ENCODE measurements at regions not wholly inside any gene's neighbourhood (a gene's known extent, or its start where the extent isn't known, plus 50 kb on each side); places are given as distances from the start of the nearest gene placed in this dataset.
"Not testable (repeated sequence)": the region's sequence is repeated elsewhere in the genome, so short reads cannot be mapped to it uniquely, and the experiment has no call there.

DNA sequence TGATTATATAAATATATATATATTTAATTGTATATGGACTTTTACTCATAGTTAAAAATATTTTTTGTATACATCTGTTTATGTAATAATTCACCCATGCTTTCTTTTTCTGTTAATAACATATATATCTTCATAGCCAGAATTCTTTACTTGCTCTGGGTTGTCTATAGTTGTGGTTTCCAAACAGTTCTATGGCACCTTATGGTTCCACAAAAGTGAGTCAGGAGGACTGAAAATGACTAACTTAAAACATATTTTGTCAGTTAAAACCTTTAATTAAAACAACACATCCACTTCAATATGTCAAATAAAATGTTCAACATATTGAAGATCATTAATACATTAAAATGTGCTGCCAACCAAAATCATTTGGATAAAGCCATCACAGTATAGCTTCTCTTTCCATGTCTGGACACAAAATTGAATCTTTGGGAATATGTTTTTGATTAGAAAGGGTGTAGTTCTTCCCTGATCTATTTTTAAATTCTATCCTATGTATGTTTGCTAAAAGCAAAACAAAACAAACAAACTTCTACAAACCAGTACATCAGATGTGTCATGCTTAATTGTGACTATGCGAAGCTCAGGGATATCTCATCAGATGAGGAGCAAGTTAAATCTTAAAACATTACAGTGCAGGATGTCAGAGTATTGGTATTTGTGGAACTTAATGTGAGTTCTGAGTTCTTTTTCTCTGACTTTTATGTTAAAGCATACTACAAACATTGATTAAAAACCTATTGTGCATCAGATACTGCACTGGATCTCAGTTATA is 1488.4 kb upstream of the TENM4 start:
- CTCF ChIA-PET, result no interaction called here
- no peaks in the 10 kb centered on the region for H3K9me3 ChIP-seq (ENCODE audit: control insufficient read depth, insufficient read depth, low read length)
- no peak for DNase-seq (ENCODE audit: low read depth, low spot score)
- H3K4me3 ChIP-seq (ENCODE audit: low read depth, low read length), result no peak overlapping the region
- H3K27ac ChIP-seq (ENCODE audit: low read depth, low read length), result no peak overlapping the region
- H3K27me3 ChIP-seq (ENCODE audit: control insufficient read depth, insufficient read depth, low read length), result no peaks in the 10 kb centered on the region
- TF ChIP-seq, protein P1, sequence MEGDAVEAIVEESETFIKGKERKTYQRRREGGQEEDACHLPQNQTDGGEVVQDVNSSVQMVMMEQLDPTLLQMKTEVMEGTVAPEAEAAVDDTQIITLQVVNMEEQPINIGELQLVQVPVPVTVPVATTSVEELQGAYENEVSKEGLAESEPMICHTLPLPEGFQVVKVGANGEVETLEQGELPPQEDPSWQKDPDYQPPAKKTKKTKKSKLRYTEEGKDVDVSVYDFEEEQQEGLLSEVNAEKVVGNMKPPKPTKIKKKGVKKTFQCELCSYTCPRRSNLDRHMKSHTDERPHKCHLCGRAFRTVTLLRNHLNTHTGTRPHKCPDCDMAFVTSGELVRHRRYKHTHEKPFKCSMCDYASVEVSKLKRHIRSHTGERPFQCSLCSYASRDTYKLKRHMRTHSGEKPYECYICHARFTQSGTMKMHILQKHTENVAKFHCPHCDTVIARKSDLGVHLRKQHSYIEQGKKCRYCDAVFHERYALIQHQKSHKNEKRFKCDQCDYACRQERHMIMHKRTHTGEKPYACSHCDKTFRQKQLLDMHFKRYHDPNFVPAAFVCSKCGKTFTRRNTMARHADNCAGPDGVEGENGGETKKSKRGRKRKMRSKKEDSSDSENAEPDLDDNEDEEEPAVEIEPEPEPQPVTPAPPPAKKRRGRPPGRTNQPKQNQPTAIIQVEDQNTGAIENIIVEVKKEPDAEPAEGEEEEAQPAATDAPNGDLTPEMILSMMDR (IDR thresholded peaks at IDR 0.05; ENCODE audit: low read depth, low read length), result no peak
- POLR2A ChIA-PET, result no interaction called here

DNA sequence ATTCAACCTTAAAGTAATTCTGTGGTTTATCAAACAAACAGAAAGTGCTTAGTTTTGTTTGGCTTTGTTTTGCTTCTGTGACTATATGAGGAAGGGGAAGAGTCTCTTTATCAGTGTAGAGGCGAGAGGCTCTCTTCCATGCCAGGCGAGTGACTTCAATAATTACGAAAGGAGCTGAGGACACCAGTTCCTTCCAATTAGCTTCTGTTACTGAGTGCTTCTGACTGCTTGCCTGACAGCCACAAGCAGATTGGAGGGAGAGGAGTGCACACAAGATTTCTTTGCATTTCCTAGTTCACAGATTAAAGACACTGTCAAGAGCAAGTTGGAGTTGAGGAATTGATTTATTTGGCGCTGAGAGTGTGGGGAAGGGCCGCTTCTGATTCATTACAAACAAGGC is 1484.5 kb upstream of the TENM4 start:
- no peak overlapping the region for H3K27ac ChIP-seq (ENCODE audit: low read depth, low read length)
- no peak for DNase-seq (ENCODE audit: low read depth, low spot score)
- POLR2A ChIA-PET, result no interaction called here
- TF ChIP-seq, protein P1 (IDR thresholded peaks at IDR 0.05; ENCODE audit: low read depth, low read length), result no peak
- H3K27me3 ChIP-seq (ENCODE audit: control insufficient read depth, insufficient read depth, low read length), result no peaks in the 10 kb centered on the region
- H3K9me3 ChIP-seq (ENCODE audit: control insufficient read depth, insufficient read depth, low read length), result no peaks in the 10 kb centered on the region
- CTCF ChIA-PET, result interaction anchor here (1.5 kb wide), 1 partner anchor 1217 kb away, joined by 3 read pairs; no protein-coding TSS in a partner anchor
- no peak overlapping the region for H3K4me3 ChIP-seq (ENCODE audit: low read depth, low read length)

DNA sequence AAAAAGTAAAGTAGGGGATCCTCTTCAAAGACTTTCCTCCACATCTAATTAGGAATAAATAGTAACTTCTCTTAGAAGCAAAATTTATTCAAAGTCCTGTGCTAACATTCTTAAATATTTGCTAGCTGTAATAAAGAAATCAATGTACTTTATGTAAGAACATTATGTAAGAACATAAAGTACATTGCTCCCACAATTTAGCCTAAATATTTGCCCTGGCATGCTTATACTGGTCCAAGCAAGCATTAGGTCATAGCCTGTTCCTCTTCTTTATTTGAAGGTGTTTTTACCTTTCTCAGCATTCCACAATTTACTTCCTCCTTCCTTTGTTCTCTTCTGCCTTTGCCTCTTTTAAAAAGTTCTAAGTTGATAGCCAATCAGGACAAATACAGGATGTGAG is 1480.5 kb upstream of the TENM4 start:
- H3K9me3 ChIP-seq (ENCODE audit: control insufficient read depth, insufficient read depth, low read length); H3K27ac ChIP-seq (ENCODE audit: low read depth, low read length); CTCF ChIA-PET; POLR2A ChIA-PET; DNase-seq (ENCODE audit: low read depth, low spot score); H3K4me3 ChIP-seq (ENCODE audit: low read depth, low read length); H3K27me3 ChIP-seq (ENCODE audit: control insufficient read depth, insufficient read depth, low read length): not testable (repeated sequence)

DNA sequence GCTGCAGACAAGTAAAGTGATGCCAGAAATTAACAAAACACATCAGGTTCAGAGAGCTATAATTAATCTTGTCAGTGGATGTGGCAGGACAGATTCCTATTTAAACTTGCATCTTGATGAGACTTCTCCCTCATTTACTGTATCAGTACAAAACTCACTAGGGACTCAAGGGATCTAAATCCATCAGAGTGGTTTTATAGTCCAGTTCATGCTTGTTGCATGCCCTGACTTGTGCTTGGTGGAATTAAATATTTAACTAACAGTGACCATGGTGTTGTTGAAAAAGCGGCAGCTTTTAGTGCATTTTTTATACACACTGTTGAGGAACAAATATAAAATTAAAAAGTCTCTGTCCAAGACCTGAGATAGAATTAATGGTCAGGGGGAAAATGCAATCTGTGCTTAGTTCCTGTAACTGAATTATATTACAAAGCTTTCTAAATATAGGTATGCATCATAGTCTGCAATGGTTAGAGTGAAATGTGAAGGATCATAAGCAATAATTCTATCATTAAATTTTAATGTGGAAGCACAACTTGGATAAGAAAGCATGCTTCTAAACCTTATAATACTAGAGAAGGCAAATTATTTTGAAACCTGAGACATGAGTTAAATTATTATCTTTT is 1475.5 kb upstream of the TENM4 start:
- DNase-seq (ENCODE audit: low read depth, low spot score), result no peak
- Histone ChIP-seq H3K27ac (ENCODE audit: low read depth, low read length) (no peak overlapping the region), H3K4me3 (ENCODE audit: low read depth, low read length) (no peak overlapping the region), H3K9me3 (ENCODE audit: control insufficient read depth, insufficient read depth, low read length) (no peaks in the 10 kb centered on the region), H3K27me3 (ENCODE audit: control insufficient read depth, insufficient read depth, low read length) (no peaks in the 10 kb centered on the region)
- CTCF ChIA-PET, result no interaction called here
- TF ChIP-seq, protein P1 (IDR thresholded peaks at IDR 0.05; ENCODE audit: low read depth, low read length), result no peak
- POLR2A ChIA-PET, result no interaction called here

DNA sequence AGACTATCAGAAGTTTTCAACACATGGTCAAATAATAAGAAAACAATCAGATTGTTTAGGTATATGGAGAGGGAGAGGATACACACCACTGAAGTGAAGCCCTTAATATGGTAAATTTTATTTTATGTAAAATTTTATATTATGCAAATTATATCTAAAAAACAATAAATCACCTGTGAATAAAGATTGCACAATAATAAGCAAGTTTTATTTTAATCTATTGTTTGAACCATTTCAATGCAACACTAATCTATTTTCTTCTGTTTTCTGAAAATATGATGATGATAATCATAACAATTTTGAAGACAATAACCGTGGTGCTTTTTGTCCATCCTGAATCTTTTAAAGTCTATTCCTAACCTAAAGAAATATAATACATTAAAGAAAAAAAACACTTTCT is 1473.5 kb upstream of the TENM4 start:
- no peaks in the 10 kb centered on the region for H3K9me3 ChIP-seq (ENCODE audit: control insufficient read depth, insufficient read depth, low read length)
- ChIA-PET POLR2A (no interaction called here), CTCF (no interaction called here)
- H3K27ac ChIP-seq (ENCODE audit: low read depth, low read length), result no peak overlapping the region
- TF ChIP-seq, protein P1 (IDR thresholded peaks at IDR 0.05; ENCODE audit: low read depth, low read length), result no peak
- H3K27me3 ChIP-seq (ENCODE audit: control insufficient read depth, insufficient read depth, low read length), result no peaks in the 10 kb centered on the region
- no peak for DNase-seq (ENCODE audit: low read depth, low spot score)
- H3K4me3 ChIP-seq (ENCODE audit: low read depth, low read length), result no peak overlapping the region
